ENCODE measurements at regions not wholly inside any gene's neighbourhood (a gene's known extent, or its start where the extent isn't known, plus 50 kb on each side); places are given as distances from the start of the nearest gene placed in this dataset.

GRCh38 chr2:107027205-107027604 lies 141.2 kb upstream of the ST6GAL2 start:
- no peak for DNase-seq

DNA sequence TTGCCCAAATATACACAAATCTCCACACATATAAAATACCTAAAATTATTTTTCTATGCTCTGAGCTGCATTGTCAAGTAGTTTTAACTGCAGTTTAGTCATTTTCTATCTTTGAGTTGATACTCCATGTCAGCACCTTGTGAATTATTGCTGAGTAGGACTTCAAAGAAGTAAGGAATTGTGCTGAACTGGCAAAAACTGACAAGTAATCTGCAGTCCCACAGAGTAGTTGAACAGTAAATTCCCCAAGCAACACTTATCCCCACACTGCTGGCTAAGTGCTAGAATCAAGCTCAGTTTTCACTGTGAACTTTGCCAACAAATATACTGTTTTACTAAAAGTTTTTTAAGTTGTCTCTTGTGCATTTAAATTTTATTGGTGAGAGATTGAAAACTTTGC lies 141.8 kb upstream of the ST6GAL2 start:
- no peak for DNase-seq

DNA sequence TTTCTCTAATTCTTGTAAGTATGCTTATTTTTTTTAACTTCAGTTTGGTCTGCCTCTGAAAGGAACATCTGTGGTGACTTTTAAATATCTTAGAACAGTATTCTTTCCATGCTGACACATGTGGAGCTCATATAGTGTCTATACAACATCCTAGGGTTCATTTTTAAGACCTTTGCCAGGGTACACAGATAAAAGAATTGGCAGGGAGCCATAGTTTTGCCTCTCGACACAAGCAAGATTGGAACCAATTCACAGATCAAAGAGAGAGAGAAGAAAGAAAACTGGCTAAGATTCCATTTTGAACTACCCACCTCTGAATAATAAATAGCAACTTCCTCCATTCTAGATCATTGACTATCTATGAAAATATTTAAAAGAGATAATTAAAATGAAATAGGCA lies 142.7 kb upstream of the ST6GAL2 start:
- no peak for DNase-seq

- no peak for DNase-seq
Measured at GRCh38 chr2:107036293-107036692, 150.3 kb upstream of the ST6GAL2 start.

- no peak for DNase-seq
Measured at GRCh38 chr2:107062173-107062572, 176.2 kb upstream of the ST6GAL2 start.

GRCh38 chr2:107062599-107063220 lies 176.7 kb upstream of the ST6GAL2 start:
- no peak for DNase-seq

DNA sequence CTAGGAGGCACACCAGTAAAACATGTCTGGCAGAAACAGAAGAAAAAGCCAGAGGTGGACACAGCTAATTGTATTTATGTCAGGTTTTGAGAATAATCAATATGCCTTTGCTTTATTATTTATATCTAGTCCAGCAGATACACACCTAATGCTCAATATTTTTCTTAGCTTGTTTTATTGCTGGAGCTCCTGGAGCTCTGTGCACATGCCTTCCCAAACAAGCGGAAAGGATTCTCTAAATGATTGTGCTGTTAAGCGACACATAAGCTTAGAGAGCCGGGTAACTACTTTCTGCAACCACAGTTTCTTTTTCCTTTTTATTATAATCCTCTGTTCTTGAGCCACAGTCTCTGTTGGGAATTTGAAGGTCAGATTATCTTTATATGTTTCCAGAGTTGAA lies 177.3 kb upstream of the ST6GAL2 start:
- no peak for DNase-seq

DNA sequence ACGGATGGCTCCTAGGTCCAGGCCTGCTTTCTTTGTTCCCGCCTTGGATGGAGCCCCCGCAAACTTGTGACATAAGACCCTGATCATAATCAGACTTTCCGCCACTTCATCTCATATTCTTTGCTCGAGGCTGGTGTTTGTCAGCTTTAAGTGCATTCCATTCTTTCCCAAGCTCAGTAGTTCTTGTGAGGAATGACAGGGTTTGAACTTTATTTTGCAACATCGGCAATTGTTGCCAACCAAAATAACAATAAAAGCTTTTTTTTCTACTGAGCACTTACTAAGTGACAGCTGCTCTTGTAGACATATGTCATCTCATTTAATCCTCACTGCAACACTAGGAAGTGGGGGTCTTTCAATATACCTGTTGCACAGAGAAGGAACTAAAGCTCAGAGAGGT lies 178.8 kb upstream of the ST6GAL2 start:
- DNase-seq: no peak

- DNase-seq: no peak
Measured at GRCh38 chr2:107068069-107068916, 182.3 kb upstream of the ST6GAL2 start.

GRCh38 chr2:107069890-107070289 lies 183.9 kb upstream of the ST6GAL2 start:
- DNase-seq: no peak

- no peak for DNase-seq
Measured at GRCh38 chr2:107072150-107072940, 186.4 kb upstream of the ST6GAL2 start.

GRCh38 chr2:107078584-107078983 lies 192.6 kb upstream of the ST6GAL2 start:
- DNase-seq: no peak

DNA sequence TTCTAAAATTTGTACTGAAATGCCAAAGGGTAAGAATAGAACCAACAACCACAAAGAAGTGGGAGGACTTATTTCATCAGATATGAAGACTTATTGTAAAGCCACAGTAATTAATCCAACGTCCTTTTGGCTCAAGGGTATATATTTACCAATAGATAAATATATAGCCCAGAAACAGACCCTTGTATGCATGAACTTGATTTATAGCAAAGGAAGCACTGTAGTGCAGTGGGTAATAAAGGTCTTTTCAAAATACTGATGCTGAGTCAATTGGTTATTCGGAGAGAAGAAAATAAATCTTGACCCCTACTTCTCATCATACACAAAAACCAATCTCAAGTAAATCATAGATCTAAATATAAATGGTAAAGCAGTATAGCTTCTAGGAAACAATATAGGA lies 200.5 kb upstream of the ST6GAL2 start:
- no peak for DNase-seq

DNA sequence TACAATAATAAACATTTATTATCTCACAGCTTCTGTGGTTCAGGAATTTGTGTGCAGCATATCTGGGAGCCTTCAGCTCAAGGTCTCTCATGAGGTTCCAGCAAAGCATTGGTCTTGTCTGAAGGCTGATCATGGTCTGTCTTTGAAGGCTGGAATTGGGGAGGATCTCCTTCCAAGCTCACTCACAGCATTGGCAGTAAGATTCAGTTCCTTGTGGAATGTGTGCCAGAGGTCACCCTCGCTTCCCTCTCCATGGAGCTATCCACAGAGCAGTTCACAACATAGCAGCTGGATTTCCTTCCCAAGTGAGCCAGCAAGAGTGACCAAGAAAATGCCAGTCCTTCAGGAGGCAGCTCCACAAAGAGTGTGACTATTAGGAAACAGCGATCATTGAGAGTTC lies 202.2 kb upstream of the ST6GAL2 start:
- DNase-seq: no peak

- DNase-seq: no peak
Measured at GRCh38 chr2:107091163-107091864, 205.3 kb upstream of the ST6GAL2 start.

DNA sequence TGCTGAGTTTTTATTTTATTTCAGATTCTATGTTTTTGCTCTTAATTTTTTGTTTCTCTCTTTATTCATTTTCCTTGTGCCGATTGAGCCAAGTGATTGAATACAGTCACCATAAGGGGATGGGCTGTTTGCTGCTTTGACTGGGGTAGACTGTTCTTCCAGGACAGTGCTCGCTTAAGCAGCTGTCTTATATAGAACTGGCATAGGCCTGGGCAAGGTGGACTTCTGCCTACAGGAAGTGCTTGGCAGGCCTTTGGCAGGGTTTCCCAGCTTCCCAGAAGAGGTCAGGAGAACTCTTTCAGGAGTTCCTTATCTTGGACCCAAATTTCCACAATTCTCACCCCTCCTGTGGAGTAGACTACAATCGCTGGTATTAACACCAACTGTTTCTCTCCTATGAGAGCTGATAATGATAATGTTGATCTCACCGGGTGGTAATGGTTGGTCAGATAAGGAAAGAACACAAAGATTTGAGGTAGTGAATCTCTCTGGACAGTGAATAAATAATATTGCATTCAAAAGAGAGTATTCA lies 207.5 kb upstream of the ST6GAL2 start:
- DNase-seq: no peak

GRCh38 chr2:107094450-107094986 lies 208.6 kb upstream of the ST6GAL2 start:
- no peak for DNase-seq

DNA sequence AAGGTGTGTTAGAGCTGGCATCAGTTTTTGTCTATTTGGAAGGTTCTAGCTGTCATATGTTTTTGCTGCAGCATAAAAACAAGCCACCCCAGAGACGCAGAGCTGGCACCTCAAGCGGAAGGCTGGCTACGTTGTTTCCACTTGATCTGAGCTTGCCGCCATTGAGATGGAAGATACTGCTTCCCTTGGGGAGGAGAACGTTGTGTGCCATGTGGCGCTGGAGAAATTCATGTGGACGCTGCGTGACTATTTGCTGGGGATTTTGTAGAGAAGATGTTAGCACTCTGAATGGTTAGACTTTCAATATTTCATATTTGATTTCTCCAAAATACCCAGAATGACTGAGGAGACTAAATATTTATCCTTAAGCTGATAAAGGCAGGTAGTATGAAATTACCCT lies 216.2 kb upstream of the ST6GAL2 start:
- no peak for DNase-seq

GRCh38 chr2:107107351-107107750 lies 221.4 kb upstream of the ST6GAL2 start:
- DNase-seq: no peak

- DNase-seq: no peak
Measured at GRCh38 chr2:107108556-107108955, 222.6 kb upstream of the ST6GAL2 start.

GRCh38 chr2:107111623-107112022 lies 225.7 kb upstream of the ST6GAL2 start:
- DNase-seq: no peak

- DNase-seq: no peak
Measured at GRCh38 chr2:107112561-107112960, 226.6 kb upstream of the ST6GAL2 start.

DNA sequence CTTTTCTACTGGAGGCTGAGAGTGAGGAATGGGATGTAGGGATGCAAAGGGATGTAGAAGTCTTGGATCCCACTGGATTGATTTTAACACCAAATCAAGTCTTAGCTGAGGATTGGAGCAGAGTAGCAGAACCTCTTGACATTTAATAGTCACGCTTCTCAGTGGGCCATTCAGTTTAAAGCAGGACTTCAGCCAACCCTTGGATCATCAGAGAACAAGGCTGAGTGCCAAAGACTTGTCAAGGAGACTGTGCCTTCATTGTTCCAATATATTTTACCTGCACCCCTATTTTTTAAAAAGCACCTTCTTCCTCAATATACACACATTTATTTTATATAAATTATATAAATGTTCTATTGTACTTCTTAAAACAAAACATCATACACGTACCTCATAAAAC lies 242.4 kb upstream of the ST6GAL2 start:
- no peak for DNase-seq
